K562 (cell line): ENCODE measurements at regions not wholly inside any gene's neighbourhood (a gene's known extent, or its start where the extent isn't known, plus 50 kb on each side); places are given as distances from the start of the nearest gene placed in this dataset.

Experiments used
- ATAC-seq: fragments of 200-7000 bp; cut with Tn5 transposase; 3 replicates; pipeline ENCODE4 v1.9.1; 2020; ENCODE audit warnings: moderate library complexity
- BruUV-seq: library from RNA; stranded (reverse); fragments of 400-500 nt; replicated peaks from 2 replicates; lab custom pipeline; 2021; lab: Mats Ljungman, UMichigan
- CTCF ChIA-PET: fragments of 300-600 bp; formaldehyde crosslinking; extraction: SDS; loops from one replicate; lab custom pipeline; 2021; ENCODE audit warnings: low intra/inter-chr PET ratio; lab: Yijun Ruan, JAX
- POLR2A ChIA-PET: fragments of 300-600, 350-650 bp; sonication (Branson Sonifier 250); formaldehyde crosslinking; extraction: SDS; loops from one replicate; lab custom pipeline; 2021; ENCODE audit warnings: antibody characterized with exemption, inconsistent platforms; lab: Yijun Ruan, JAX
- DNase-seq, 4 experiments: peaks; one replicate each; pipeline versions ENCODE4 v3.0.0 to v3.0.0-alpha.2; 2011 to 2018; ENCODE audit warnings: low spot score in 3 of 4, mixed read lengths in 3 of 4; ENCODE audit errors: extremely low read depth in 1 of 4
- FAIRE-seq: peaks from 2 replicates; lab custom pipeline; 2011; peaks lifted over from hg19 to GRCh38; lab: Jason Lieb, UNC
- H2AFZ ChIP-seq: 2 replicates; pipeline ENCODE4 v1.6.0; 2011; ENCODE audit warnings: low read depth, low read length, control low read depth, inconsistent platforms
- H3K27ac ChIP-seq: fragments of 200-600 bp; 3 replicates; pipeline ENCODE4 v1.8.0; 2011; ENCODE audit warnings: low read depth, mild to moderate bottlenecking, control low read depth, inconsistent platforms, low read length, moderate library complexity, mixed read lengths; ENCODE audit errors: extremely low read depth
- H3K27me3 ChIP-seq, 2 experiments: fragments of 300-600 bp in 1 of 2; 2 replicates in 1 of 2; 3 replicates in 1 of 2; pipeline versions ENCODE4 v1.6.0 to v1.8.0; 2011; ENCODE audit warnings: inconsistent platforms in 2 of 2, low read length in 2 of 2, mild to moderate bottlenecking in 1 of 2, mixed read lengths in 1 of 2, moderate library complexity in 1 of 2; ENCODE audit not compliant: control insufficient read depth in 2 of 2, insufficient read depth in 2 of 2
- H3K36me3 ChIP-seq: fragments of 300-600 bp; 3 replicates; pipeline ENCODE4 v1.8.0; 2011; ENCODE audit warnings: mild to moderate bottlenecking, low read length, inconsistent platforms; ENCODE audit not compliant: control insufficient read depth, insufficient read depth
- H3K4me1 ChIP-seq, 2 experiments: fragments of 200-600 bp in 1 of 2; replicated peaks in 1 of 2; 2 replicates in 1 of 2; 3 replicates in 1 of 2; pipeline versions ENCODE4 v1.5.1 to v1.8.0; 2011; ENCODE audit warnings: inconsistent platforms in 2 of 2, low read length in 2 of 2, mild to moderate bottlenecking in 1 of 2, mixed read lengths in 1 of 2, moderate library complexity in 1 of 2; ENCODE audit not compliant: control insufficient read depth in 2 of 2, insufficient read depth in 2 of 2
- H3K4me2 ChIP-seq: 2 replicates; pipeline ENCODE4 v1.6.1; 2011; ENCODE audit warnings: low read length, control low read depth, inconsistent platforms, mixed read lengths; ENCODE audit not compliant: insufficient read depth
- H3K4me3 ChIP-seq: fragments of 200-600 bp; sonication (generic), shearing (Covaris generic); 2 replicates; pipeline ENCODE4 v1.5.1; 2016; ENCODE audit warnings: control low read depth, inconsistent platforms
- H3K79me2 ChIP-seq: fragments of 200-600 bp; 3 replicates; pipeline ENCODE4 v1.8.0; 2011; ENCODE audit warnings: low read length, inconsistent platforms; ENCODE audit not compliant: control insufficient read depth, insufficient read depth
- H3K9ac ChIP-seq, 2 experiments: 2 replicates each; pipeline versions ENCODE4 v1.6.0 to v1.6.1; 2011; ENCODE audit warnings: low read depth in 2 of 2, low read length in 2 of 2, control low read depth in 1 of 2, inconsistent platforms in 1 of 2, mild to moderate bottlenecking in 1 of 2, mixed read lengths in 1 of 2; ENCODE audit not compliant: insufficient read depth in 1 of 2
- H3K9me1 ChIP-seq: one replicate; pipeline ENCODE4 v1.6.0; 2011; ENCODE audit warnings: inconsistent platforms, mild to moderate bottlenecking, low read length, moderate library complexity; ENCODE audit not compliant: control insufficient read depth, insufficient read depth
- H3K9me3 ChIP-seq: replicated peaks from 2 replicates; pipeline ENCODE4 v1.5.1; 2011; ENCODE audit warnings: low read depth, low read length, inconsistent platforms; ENCODE audit not compliant: control insufficient read depth, insufficient read depth
- H4K20me1 ChIP-seq: replicated peaks from 2 replicates; pipeline ENCODE4 v1.6.1; 2011; ENCODE audit warnings: low read length, inconsistent platforms, mixed read lengths; ENCODE audit not compliant: control insufficient read depth, insufficient read depth
- C11orf30 ChIP-seq: fragments of 450-650 bp; IDR thresholded peaks from 2 replicates; pipeline ENCODE4 v1.6.1; 2016; ENCODE audit warnings: low read depth, mild to moderate bottlenecking
- HIVEP1 ChIP-seq: fragments of 250-450 bp; sonication (Bioruptor Pico); IDR thresholded peaks from 2 replicates; pipeline ENCODE4 v1.4.0; 2020; ENCODE audit warnings: mild to moderate bottlenecking
- ZBED1 ChIP-seq: IDR thresholded peaks from 2 replicates; pipeline ENCODE4 v1.6.1; 2014
- ZNF217 ChIP-seq: sonication (generic); formaldehyde crosslinking; IDR thresholded peaks from 2 replicates; pipeline ENCODE4 v1.8.0; 2022; ENCODE audit warnings: mild to moderate bottlenecking, missing genetic modification reagents
- WGBS: fragments of 100-300 bp; shearing (Covaris generic); methylation state at CpG from one replicate; pipeline ENCODE4 v1.1.6; 2016; ENCODE audit warnings: low coverage, mixed read lengths; ENCODE audit not compliant: insufficient coverage; ENCODE audit errors: missing lambda C conversion rate; 5-methylcytosine and 5-hydroxymethylcytosine counted together
- in situ Hi-C: fragments of 300-500 bp; cut with MboI; formaldehyde crosslinking; loops from 4 replicates; pipeline ENCODE4 v1.15.0; 2018; ENCODE audit warnings: inconsistent platforms, mixed read lengths
- intact Hi-C: fragments of 100-400 bp; cut with micrococcal nuclease; formaldehyde crosslinking; loops from 2 replicates; pipeline ENCODE4 v1.14.2; 2022

- Histone ChIP-seq H2AFZ (no peak overlapping the region), H3K27me3 (no peaks in the 10 kb centered on the region; a peak in 1 of 5 replicates), H3K36me3 (no peaks in the 10 kb centered on the region), H3K4me1 (no peaks in the 10 kb centered on the region), H4K20me1 (no peaks in the 10 kb centered on the region), H3K27ac (no peak overlapping the region), H3K4me2 (no peak overlapping the region), H3K4me3 (no peak overlapping the region), H3K9me3 (no peaks in the 10 kb centered on the region), H3K79me2 (no peaks in the 10 kb centered on the region), H3K9ac (no peak overlapping the region), H3K9me1 (no peaks in the 10 kb centered on the region)
- no peak for DNase-seq
- in situ Hi-C loops (no loop called here), intact Hi-C loops (no loop called here)
- CTCF ChIA-PET = no interaction called here
- under 1% methylated on average over 17 of the region's 17 CpGs for WGBS
- no peak for FAIRE-seq
- TF ChIP-seq ZNF217 (no peak), C11orf30 (0 out of 2 replicates have a peak, but pooled peaks have one; percentile 7)
- no peak for ATAC-seq
- POLR2A ChIA-PET = no interaction called here
- BruUV-seq = no TSS peak
Measured at GRCh38 chr7:67901808-67902480, 905.3 kb downstream of the TYW1 start.

GRCh38 chr7:67907792-67908191, 911.2 kb downstream of the TYW1 start:
- FAIRE-seq (no peak), ATAC-seq (no peak), DNase-seq (no peak)
- H3K79me2 ChIP-seq = no peaks in the 10 kb centered on the region
- H3K36me3 ChIP-seq = no peaks in the 10 kb centered on the region
- WGBS = 2% methylated on average over 5 of the region's 5 CpGs
- ChIA-PET CTCF (no interaction called here), POLR2A (no interaction called here)
- no peak overlapping the region for H3K27ac ChIP-seq
- no TSS peak for BruUV-seq
- no peaks in the 10 kb centered on the region for H3K27me3 ChIP-seq
- no peaks in the 10 kb centered on the region for H3K9me1 ChIP-seq
- H3K9me3 ChIP-seq = no peaks in the 10 kb centered on the region
- no peak overlapping the region for H3K9ac ChIP-seq
- in situ Hi-C loops = no loop called here
- no peak overlapping the region for H3K4me2 ChIP-seq
- H4K20me1 ChIP-seq = no peaks in the 10 kb centered on the region
- no peak overlapping the region for H2AFZ ChIP-seq
- H3K4me3 ChIP-seq = no peak overlapping the region
- TF ChIP-seq HIVEP1 (CRISPR knock-in tag) = no peak
- no peak for TF ChIP-seq ZBED1
- TF ChIP-seq, all 486 proteins: peak for 0
- intact Hi-C loops = no loop called here
- H3K4me1 ChIP-seq = no peaks in the 10 kb centered on the region
